ENCODE measurements at regions not wholly inside any gene's neighbourhood (a gene's known extent, or its start where the extent isn't known, plus 50 kb on each side); places are given as distances from the start of the nearest gene placed in this dataset.

DNA sequence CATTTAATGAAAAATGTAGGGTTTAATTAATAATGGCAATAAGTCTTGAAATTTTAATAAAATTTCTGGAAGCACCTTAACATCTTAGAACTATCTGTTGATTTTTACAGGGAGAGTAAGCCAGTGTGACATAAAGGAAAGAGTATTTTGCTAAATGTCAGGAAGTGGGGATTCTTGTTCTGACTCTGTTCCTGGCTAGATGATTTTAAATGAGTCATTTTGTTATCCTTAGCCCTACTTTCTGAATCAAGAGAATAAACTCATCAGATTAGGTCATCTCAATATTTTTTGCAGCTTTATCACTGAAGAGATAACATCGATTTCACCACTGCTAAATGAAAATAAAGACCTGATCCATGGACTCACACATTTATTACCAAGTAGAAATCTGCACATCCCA lies 377.5 kb upstream of the CYRIA start:
- intact Hi-C loops (cut with micrococcal nuclease; ENCODE audit: unreplicated experiment), result no loop called here

DNA sequence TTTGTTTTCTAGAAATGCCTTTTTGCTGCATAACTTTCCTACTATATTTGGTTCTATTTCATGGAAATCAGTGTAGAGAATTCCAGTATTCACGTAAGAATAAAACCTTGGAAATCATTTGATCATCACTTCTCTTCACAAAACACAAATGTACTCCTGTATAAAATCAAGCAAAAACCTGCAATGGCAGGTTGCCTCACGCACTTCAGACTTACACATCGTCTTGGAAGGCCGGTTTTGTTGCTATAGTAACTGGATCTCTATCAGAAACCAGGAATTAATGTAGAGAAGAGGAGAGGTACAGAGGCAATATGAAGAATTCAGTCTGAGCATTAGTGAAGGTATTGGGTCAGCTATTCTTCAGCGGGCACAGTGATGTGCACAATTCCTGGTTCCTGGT lies 370.7 kb upstream of the CYRIA start:
- TF ChIP-seq STAT3 (IDR thresholded peaks at IDR 0.05; ENCODE audit: low read depth, low read length) (no peak), NR2C2 (IDR thresholded peaks at IDR 0.05; ENCODE audit: borderline replicate concordance, control insufficient read depth, insufficient read length, low read depth) (no peak)
- ChIA-PET RAD21 (ENCODE audit: unreplicated experiment) (no interaction called here), SMC1A (ENCODE audit: uncharacterized antibody, unreplicated experiment) (no interaction called here), CTCF (no interaction called here), POLR2A (no interaction called here)
- WGBS (ENCODE audit: insufficient coverage, insufficient replicate concordance, low lambda C conversion rate, missing lambda C conversion rate), result 8% methylated on average over 5 of the region's 5 CpGs
- Histone ChIP-seq H4K20me1 (ENCODE audit: control insufficient read depth, insufficient read depth) (no peaks in the 10 kb centered on the region), H3K4me1 (ENCODE audit: control insufficient read depth, insufficient read depth, low read length) (no peaks in the 10 kb centered on the region), H3K27ac (ENCODE audit: control insufficient read depth, insufficient read depth) (no peak overlapping the region), H3K9me3 (replicated peaks; ENCODE audit: control insufficient read depth, insufficient read depth, low read length) (no peaks in the 10 kb centered on the region), H3K36me3 (ENCODE audit: control insufficient read depth in 2 of 2, insufficient read depth in 2 of 2, low read length in 1 of 2) (no peaks in the 10 kb centered on the region), H3K79me2 (ENCODE audit: control insufficient read depth, insufficient read depth, low read length) (no peaks in the 10 kb centered on the region), H2AFZ (ENCODE audit: control insufficient read depth, low read depth, low read length) (no peak overlapping the region), H3K9ac (ENCODE audit: control insufficient read depth, insufficient read depth, low read length) (no peak overlapping the region), H3K4me3 (no peak overlapping the region), H3K4me2 (ENCODE audit: control insufficient read depth, insufficient read depth) (no peak overlapping the region), H3K27me3 (replicated peaks in 1 of 2; ENCODE audit: control insufficient read depth in 2 of 2, insufficient read depth in 2 of 2, low read length in 1 of 2) (no peaks in the 10 kb centered on the region)
- FAIRE-seq (no peak), ATAC-seq (no peak), DNase-seq (ENCODE audit: low read depth, low spot score) (no peak)
- in situ Hi-C loops (cut with MboI) (no loop called here), intact Hi-C loops (cut with micrococcal nuclease; ENCODE audit: unreplicated experiment) (no loop called here)
- BruUV-seq (replicated peaks), result no TSS peak

More for the DNA sequence above, 377.5 kb upstream of the CYRIA start:
- ATAC-seq (no peak), FAIRE-seq (no peak), DNase-seq (ENCODE audit: low read depth, low spot score) (no peak)
- SMC1A ChIA-PET (ENCODE audit: uncharacterized antibody, unreplicated experiment), result interaction anchor here (1.5 kb wide), 1 partner anchor 10 kb away, joined by 3 read pairs; no protein-coding TSS in a partner anchor
- H3K9ac ChIP-seq (ENCODE audit: control insufficient read depth, insufficient read depth, low read length), result no peak overlapping the region
- no peaks in the 10 kb centered on the region for H3K4me1 ChIP-seq (ENCODE audit: control insufficient read depth, insufficient read depth, low read length)
- in situ Hi-C loops (cut with MboI), result no loop called here
- H3K9me3 ChIP-seq (replicated peaks; ENCODE audit: control insufficient read depth, insufficient read depth, low read length), result no peaks in the 10 kb centered on the region
- H3K4me2 ChIP-seq (ENCODE audit: control insufficient read depth, insufficient read depth), result no peak overlapping the region
- no peak overlapping the region for H3K27ac ChIP-seq (ENCODE audit: control insufficient read depth, insufficient read depth)
- H2AFZ ChIP-seq (ENCODE audit: control insufficient read depth, low read depth, low read length), result no peak overlapping the region
- H3K4me3 ChIP-seq, result no peak overlapping the region
- H4K20me1 ChIP-seq (ENCODE audit: control insufficient read depth, insufficient read depth), result no peaks in the 10 kb centered on the region
- no peaks in the 10 kb centered on the region for H3K27me3 ChIP-seq (replicated peaks in 1 of 2; ENCODE audit: control insufficient read depth in 2 of 2, insufficient read depth in 2 of 2, low read length in 1 of 2)
- TF ChIP-seq JUNB (IDR thresholded peaks at IDR 0.05) (peak; percentile 67), GATAD2B (conservative IDR thresholded peaks at IDR 0.05; ENCODE audit: low read depth) (no peak)
- 0% methylated on average over 1 of the region's 1 CpG for WGBS (ENCODE audit: insufficient coverage, insufficient replicate concordance, low lambda C conversion rate, missing lambda C conversion rate)
- H3K36me3 ChIP-seq (ENCODE audit: control insufficient read depth in 2 of 2, insufficient read depth in 2 of 2, low read length in 1 of 2), result no peaks in the 10 kb centered on the region
- CTCF ChIA-PET, result no interaction called here
- no TSS peak for BruUV-seq (replicated peaks)
- H3K79me2 ChIP-seq (ENCODE audit: control insufficient read depth, insufficient read depth, low read length), result no peaks in the 10 kb centered on the region
- RAD21 ChIA-PET (ENCODE audit: unreplicated experiment), result no interaction called here
- POLR2A ChIA-PET, result no interaction called here
